GM21528 (cell line): ENCODE measurements at regions not wholly inside any gene's neighbourhood (a gene's known extent, or its start where the extent isn't known, plus 50 kb on each side); places are given as distances from the start of the nearest gene placed in this dataset.

Source experiments
- ATAC-seq: cut with Tn5 transposase; IDR thresholded peaks from one replicate; pipeline ENCODE4 v1.9.1; 2021; ENCODE audit warnings: mild to moderate bottlenecking, moderate library complexity; ENCODE audit not compliant: unreplicated experiment, low FRiP score

DNA sequence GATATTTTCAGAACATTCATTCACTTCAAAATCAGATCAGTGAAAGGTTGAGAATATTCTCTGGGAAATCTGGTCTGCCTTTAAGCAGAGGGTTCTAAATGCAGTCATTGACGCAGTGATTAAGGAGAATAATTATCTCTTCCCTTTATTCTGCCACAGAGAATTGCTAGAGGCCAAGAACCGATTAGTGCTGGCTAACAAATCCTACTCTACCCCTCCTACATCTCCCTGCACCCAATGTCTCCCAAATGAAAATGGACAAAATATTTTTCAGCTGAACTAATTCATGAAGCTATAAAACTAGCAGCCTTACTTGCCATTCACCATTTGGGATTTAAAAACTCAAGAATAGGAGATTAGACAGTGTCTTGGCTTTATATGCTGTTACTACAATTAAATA is 185.5 kb upstream of the SOX9 start:
- no peak for ATAC-seq

DNA sequence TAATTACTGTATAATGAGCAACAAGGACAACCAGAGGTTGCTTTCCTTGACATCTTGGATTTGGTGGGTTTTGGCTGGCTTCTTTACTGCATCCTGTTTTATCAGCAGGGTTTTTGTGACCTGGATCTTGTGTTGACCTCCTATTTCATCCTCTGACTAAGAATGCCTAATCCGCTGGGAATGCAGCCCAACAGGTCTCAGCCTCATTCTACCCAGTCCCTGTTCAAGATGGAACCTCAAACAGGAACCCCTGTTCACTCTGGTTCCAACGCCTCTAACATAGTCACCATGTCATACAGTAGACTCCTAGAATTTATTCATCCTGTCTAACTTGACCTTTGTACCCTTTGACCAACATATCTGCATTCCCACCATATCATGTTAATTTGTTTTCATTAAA is 183.8 kb upstream of the SOX9 start:
- no peak for ATAC-seq

- no peak for ATAC-seq
Measured at GRCh38 chr17:71937914-71938313, 182.9 kb upstream of the SOX9 start.

DNA sequence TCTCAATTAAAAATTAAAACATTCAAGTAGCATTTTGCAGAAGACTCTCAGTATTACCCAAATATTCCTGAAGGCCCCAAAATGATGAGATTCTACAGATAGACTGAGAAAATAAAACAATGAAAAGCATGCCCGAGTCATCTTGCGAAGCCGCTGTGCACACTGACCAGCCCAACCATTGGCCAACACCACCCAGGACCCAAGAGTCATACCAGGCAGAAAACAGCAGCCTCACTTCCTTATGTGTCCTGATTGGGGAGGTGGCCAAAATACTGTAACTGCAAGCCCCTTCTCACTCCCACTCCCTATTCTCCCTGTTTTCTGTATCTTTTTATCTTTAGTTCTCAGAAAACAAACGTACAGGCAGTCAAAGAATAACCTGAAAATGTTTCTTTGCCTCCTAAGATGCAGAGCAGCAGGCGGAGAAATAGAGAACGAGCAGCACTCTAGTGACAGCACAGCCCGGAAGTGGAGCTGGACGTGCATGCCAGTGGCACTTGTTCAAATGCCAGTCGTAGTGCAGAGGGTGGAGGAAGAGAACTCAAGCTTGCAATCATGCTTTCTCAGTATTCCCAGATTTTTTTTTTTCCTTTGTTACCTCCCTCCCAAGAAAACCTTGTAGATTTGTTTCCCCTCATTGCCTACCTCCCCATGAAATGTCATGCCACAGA is 182.3 kb upstream of the SOX9 start:
- no peak for ATAC-seq

DNA sequence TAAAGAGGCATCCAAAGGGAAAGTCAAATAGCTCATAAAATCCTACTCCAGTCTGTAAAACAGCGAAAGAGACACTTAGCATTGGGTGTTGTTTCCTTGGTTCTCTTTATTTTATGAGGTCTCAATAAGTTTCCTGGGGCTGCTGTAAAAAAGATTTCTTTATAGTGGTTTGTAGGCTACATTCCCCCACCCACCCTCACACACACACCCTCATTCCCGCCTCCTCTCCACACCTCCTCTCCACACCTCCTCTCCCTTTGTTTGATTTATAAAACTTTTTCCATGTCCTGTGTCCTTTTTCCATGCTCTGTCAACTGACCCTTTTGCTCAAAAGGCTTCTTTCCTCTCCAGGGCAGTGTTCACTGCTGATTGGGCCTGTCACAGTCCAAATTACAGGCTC is 178.9 kb upstream of the SOX9 start:
- no peak for ATAC-seq

- ATAC-seq, result no peak
Measured at GRCh38 chr17:71942626-71943025, 178.2 kb upstream of the SOX9 start.

GRCh38 chr17:71948703-71949422 is 172.0 kb upstream of the SOX9 start:
- no peak for ATAC-seq

GRCh38 chr17:71959154-71959553 is 161.7 kb upstream of the SOX9 start:
- no peak for ATAC-seq

DNA sequence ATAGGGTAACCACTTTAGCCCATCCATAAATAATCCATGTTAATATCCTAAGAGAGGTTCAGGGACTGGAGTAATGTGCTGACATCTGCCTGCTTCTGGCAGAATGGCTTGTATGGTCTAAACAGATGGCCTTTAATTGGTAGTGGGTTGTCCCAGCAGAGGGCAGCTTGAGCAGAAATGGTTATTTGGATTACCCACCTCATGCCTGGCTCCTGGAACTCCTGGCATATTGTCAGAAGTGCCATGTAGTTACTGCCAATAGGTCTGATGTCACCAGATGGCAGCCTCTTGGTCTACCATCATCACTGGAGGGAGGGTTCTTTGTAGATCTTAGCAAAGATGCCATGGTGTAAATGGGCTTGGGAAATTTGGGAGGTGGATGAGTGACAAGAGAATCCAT is 157.5 kb upstream of the SOX9 start:
- ATAC-seq, result no peak

GRCh38 chr17:71963791-71964190 is 157.0 kb upstream of the SOX9 start:
- no peak for ATAC-seq

DNA sequence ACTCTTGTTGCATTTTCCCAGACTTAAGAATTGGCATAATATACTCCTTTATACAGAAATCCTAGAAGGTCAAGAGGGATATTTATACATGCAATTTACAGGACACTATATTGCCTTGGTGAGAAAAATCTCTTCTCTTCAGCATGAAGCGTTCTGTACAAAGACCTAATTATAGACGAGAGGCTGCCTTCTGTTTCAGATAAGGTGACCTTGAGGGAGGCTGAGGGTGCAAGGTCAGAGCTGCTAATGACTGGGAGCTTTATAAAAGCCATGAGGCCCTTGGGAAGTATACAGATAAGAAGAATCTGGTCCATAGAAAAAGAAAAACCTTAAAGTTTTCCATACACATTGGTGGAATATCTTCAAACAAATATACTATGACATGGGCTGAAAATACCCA is 156.3 kb upstream of the SOX9 start:
- no peak for ATAC-seq

- no peak for ATAC-seq
Measured at GRCh38 chr17:71966055-71966454, 154.8 kb upstream of the SOX9 start.

DNA sequence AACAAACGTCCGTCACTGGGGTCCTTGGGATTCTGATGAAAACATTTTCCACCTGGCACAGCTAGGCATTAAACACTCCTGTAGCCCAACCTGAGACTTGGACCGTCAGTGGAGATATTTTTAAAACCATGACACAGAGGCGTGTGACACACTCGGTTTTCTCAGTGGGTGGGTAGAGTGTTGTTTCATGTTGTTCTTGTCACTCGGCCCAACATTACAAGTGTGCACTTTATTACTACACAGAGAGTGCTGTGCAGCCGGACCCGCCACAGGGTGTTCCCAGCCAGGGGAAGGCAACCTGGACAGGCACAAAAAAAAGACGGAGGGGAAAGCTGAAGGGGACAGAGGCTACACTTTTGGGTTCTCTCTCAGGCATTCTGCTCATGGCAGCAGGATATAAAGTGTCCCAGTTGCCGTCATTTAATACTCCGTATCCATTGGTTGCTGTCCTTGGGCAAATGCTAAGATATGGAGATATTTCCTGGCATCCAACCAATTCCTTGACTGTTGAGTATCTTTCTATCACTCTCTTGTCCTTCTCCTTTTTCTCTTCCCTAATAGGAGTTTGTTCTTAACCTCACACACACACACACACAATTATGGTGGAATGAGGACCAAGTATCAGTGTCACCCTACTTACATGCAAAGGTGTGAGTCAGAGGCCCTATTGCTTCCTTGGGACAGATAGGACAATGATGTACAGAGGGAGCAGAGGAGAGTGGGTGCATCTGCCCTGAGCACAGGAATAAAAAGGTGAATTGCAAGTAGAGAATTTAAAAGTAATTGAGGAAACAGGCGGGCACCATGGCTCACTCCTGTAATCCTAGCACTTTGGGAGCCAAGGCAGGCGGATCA is 154.1 kb upstream of the SOX9 start:
- no peak for ATAC-seq

GRCh38 chr17:71969500-71969899 is 151.3 kb upstream of the SOX9 start:
- no peak for ATAC-seq

DNA sequence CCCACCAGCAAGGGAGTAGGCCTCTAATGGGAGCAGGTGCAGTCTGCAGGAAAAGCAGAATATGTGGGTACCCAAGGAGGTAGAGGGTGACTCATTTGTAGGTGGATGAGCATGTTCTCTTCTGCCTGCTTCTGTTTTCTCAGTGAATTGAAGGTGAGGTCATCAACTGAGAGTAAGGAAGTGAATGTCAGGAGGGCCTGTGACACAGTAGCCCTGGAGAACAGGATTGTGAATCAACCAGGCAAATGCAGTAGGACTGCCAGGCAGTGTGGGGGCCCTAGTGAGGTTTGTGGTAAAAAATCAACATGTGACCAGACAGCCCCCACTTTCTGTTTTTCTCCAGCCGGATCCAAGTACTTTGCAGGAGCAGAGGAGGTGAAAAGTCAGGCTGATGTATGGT is 150.5 kb upstream of the SOX9 start:
- ATAC-seq, result no peak

DNA sequence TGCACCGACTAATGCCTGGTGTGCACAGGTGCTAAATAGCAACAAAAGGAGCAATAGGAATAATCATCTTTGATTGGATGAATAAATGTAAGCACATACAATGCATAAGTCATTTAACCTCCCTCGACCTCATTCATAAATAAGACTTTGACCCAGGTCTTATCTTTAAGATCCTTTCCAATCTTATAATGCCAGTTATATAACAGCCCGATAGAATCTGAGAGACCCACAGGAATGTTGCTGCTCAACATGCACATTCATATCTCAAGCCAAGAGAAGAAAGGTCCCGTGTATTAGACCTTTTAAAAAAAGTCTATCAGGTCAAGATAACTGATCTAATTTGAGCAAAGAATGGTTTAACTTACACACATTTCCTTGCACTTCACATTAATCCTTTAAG is 146.8 kb upstream of the SOX9 start:
- ATAC-seq, result no peak

DNA sequence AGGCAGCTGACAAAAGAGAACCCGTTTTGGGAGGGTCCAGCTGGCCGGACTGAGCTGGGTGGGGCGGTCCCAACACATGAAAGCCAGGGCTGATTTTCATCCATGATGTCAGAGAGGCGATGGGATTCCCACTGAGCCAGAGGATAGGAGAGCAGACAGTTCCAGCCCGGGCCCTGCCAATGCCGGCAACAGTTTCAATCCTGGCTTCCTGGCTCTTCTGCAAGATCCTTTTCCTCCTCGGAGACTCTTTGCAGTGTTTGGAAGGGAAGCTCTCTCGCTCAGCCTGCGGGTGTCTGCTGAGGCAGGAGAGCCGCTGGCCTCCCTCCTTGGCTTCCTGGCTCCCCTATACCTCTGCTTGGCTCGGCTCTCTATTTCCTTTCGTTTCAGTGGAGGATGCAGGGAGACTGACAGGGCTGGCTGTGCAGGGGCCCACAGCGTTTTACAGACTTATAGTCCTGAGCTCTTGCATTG is 145.5 kb upstream of the SOX9 start:
- no peak for ATAC-seq

DNA sequence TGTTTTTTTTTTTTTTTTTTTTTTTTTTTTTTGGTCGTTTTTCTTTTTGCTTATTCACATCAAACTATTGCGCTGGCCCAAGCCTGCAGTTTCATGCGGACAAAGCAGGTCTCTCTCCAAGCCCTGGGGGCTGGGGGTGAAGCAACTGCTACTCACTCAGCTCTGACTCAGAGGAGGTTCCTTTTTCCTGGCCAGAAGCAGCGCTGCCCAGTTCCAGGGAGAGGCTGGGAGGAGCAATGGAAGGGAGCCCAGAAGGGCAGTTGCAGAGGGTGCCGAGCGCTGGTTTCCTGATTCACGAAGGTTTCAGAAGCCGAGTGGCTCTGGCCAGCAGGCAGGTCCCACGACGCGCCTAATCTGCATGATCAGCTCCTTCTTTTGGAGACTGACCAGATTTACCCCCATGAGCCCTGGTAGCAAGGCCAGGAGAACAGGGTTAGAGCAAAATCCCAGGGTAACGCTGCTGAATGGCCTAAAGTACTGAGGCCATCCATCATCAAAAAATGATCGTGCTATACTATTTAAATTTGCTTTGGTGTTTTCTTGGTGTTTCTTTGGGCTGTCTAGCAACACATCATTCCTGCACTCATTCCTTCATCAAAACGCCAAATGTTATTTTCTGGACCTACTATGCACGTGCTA is 144.7 kb upstream of the SOX9 start:
- no peak for ATAC-seq

GRCh38 chr17:71978435-71978834 is 142.4 kb upstream of the SOX9 start:
- ATAC-seq, result no peak

- ATAC-seq, result no peak
Measured at GRCh38 chr17:71980171-71980570, 140.6 kb upstream of the SOX9 start.

GRCh38 chr17:71983828-71984227 is 137.0 kb upstream of the SOX9 start:
- no peak for ATAC-seq
